H9 (cell line): ENCODE measurements at regions not wholly inside any gene's neighbourhood (a gene's known extent, or its start where the extent isn't known, plus 50 kb on each side); places are given as distances from the start of the nearest gene placed in this dataset.

Experiments
- DNase-seq: peaks from one replicate; pipeline ENCODE4 v3.0.0-alpha.2; 2017
- H2AFZ ChIP-seq: one replicate; pipeline ENCODE4 v1.6.1; 2013; ENCODE audit warnings: mild to moderate bottlenecking, low read length, control low read depth, moderate library complexity
- H2AK5ac ChIP-seq: 2 replicates; pipeline ENCODE4 v1.6.1; 2013; ENCODE audit warnings: low read length, control low read depth, mixed read lengths; ENCODE audit not compliant: insufficient read length
- H2BK120ac ChIP-seq: one replicate; pipeline ENCODE4 v1.6.1; 2013; ENCODE audit warnings: low read depth, mild to moderate bottlenecking, low read length, control low read depth, inconsistent platforms; ENCODE audit not compliant: poor library complexity, severe bottlenecking
- H2BK12ac ChIP-seq: 2 replicates; pipeline ENCODE4 v1.6.1; 2013; ENCODE audit warnings: low read length, control low read depth, mixed read lengths, low read depth; ENCODE audit not compliant: insufficient read length
- H2BK15ac ChIP-seq: 2 replicates; pipeline ENCODE4 v1.6.1; 2013; ENCODE audit warnings: low read depth, low read length, control low read depth
- H2BK20ac ChIP-seq: one replicate; pipeline ENCODE4 v1.6.1; 2013; ENCODE audit warnings: low read depth, mild to moderate bottlenecking, low read length, control low read depth, inconsistent platforms; ENCODE audit not compliant: poor library complexity, severe bottlenecking
- H2BK5ac ChIP-seq: 2 replicates; pipeline ENCODE4 v1.6.1; 2013; ENCODE audit warnings: low read length, control low read depth, mixed read lengths; ENCODE audit not compliant: insufficient read length
- H3K14ac ChIP-seq: 2 replicates; pipeline ENCODE4 v1.6.1; 2013; ENCODE audit warnings: low read length, control low read depth; ENCODE audit not compliant: insufficient read depth
- H3K18ac ChIP-seq: 2 replicates; pipeline ENCODE4 v1.6.1; 2013; ENCODE audit warnings: low read depth, mild to moderate bottlenecking, mixed read lengths, low read length, control low read depth; ENCODE audit not compliant: insufficient read length
- H3K23ac ChIP-seq: 2 replicates; pipeline ENCODE4 v1.6.1; 2013; ENCODE audit warnings: low read length, control low read depth, mixed read lengths, low read depth; ENCODE audit not compliant: insufficient read length
- H3K23me2 ChIP-seq: 2 replicates; pipeline ENCODE4 v1.6.1; 2013; ENCODE audit warnings: low read depth, mild to moderate bottlenecking, mixed read lengths, low read length, control low read depth; ENCODE audit not compliant: insufficient read length, poor library complexity, severe bottlenecking
- H3K27ac ChIP-seq: 2 replicates; pipeline ENCODE4 v1.5.1; 2013; ENCODE audit warnings: low read length, control low read depth, mixed read lengths, low read depth; ENCODE audit not compliant: insufficient read length
- H3K27me3 ChIP-seq: 2 replicates; pipeline ENCODE4 v1.6.1; 2013; ENCODE audit warnings: low read length, control low read depth, inconsistent platforms; ENCODE audit not compliant: insufficient read depth
- H3K4ac ChIP-seq: 2 replicates; pipeline ENCODE4 v1.6.1; 2013; ENCODE audit warnings: low read depth, mild to moderate bottlenecking, control low read depth, inconsistent platforms, low read length, moderate library complexity
- H3K4me1 ChIP-seq: 2 replicates; pipeline ENCODE4 v1.6.1; 2013; ENCODE audit warnings: low read length, control low read depth, inconsistent platforms; ENCODE audit not compliant: insufficient read depth
- H3K4me2 ChIP-seq: 2 replicates; pipeline ENCODE4 v1.6.1; 2013; ENCODE audit warnings: low read length, control low read depth, mixed read lengths; ENCODE audit not compliant: insufficient read length, insufficient read depth
- H3K56ac ChIP-seq: 2 replicates; pipeline ENCODE4 v1.6.1; 2013; ENCODE audit warnings: low read depth, mild to moderate bottlenecking, mixed read lengths, low read length, control low read depth; ENCODE audit not compliant: insufficient read length
- H3K79me1 ChIP-seq: 2 replicates; pipeline ENCODE4 v1.6.1; 2013; ENCODE audit warnings: low read depth, mild to moderate bottlenecking, moderate library complexity, low read length, control low read depth, inconsistent platforms; ENCODE audit not compliant: insufficient read depth, poor library complexity, severe bottlenecking
- H3K79me2 ChIP-seq: 2 replicates; pipeline ENCODE4 v1.6.1; 2013; ENCODE audit warnings: low read length, control low read depth, inconsistent platforms; ENCODE audit not compliant: insufficient read depth
- H3K9ac ChIP-seq: 2 replicates; pipeline ENCODE4 v1.6.1; 2013; ENCODE audit warnings: low read length, control low read depth, mixed read lengths; ENCODE audit not compliant: insufficient read length; ENCODE audit errors: extremely low read depth
- H3K9me3 ChIP-seq: one replicate; pipeline ENCODE4 v1.6.1; 2013; ENCODE audit warnings: low read depth, low read length, inconsistent platforms; ENCODE audit not compliant: control insufficient read depth
- H3T11ph ChIP-seq: one replicate; pipeline ENCODE4 v1.6.1; 2013; ENCODE audit warnings: mild to moderate bottlenecking, low read length, control low read depth, inconsistent platforms
- H4K20me1 ChIP-seq: one replicate; pipeline ENCODE4 v1.6.1; 2013; ENCODE audit not compliant: control insufficient read depth, insufficient read length, insufficient read depth
- H4K5ac ChIP-seq: 2 replicates; pipeline ENCODE4 v1.6.1; 2013; ENCODE audit warnings: low read depth, mild to moderate bottlenecking, mixed read lengths, low read length, control low read depth; ENCODE audit not compliant: insufficient read length
- H4K8ac ChIP-seq: replicated peaks from 2 replicates; pipeline ENCODE4 v1.6.1; 2013; ENCODE audit warnings: low read length, control low read depth, mixed read lengths, low read depth; ENCODE audit not compliant: insufficient read length
- H4K91ac ChIP-seq: 2 replicates; pipeline ENCODE4 v1.6.1; 2013; ENCODE audit warnings: low read depth, mild to moderate bottlenecking, moderate library complexity, mixed read lengths, low read length, control low read depth; ENCODE audit not compliant: insufficient read length
- H3K27ac Mint-ChIP-seq, 3 experiments: 2 replicates in 2 of 3; 3 replicates in 1 of 3; pipeline ENCODE4 v1.8.0; 2020 to 2021; ENCODE audit warnings: mixed read lengths in 3 of 3, mild to moderate bottlenecking in 1 of 3, moderate library complexity in 1 of 3
- H3K27me3 Mint-ChIP-seq: 2 replicates; pipeline ENCODE4 v1.8.0; 2021; ENCODE audit warnings: low read depth, mild to moderate bottlenecking, moderate library complexity, mixed read lengths
- H3K36me3 Mint-ChIP-seq, 3 experiments: 2 replicates in 2 of 3; 3 replicates in 1 of 3; pipeline ENCODE4 v1.8.0; 2020 to 2021; ENCODE audit warnings: low read depth in 3 of 3, mixed read lengths in 3 of 3; ENCODE audit not compliant: insufficient read depth in 1 of 3
- H3K4me1 Mint-ChIP-seq, 2 experiments: 2 replicates each; pipeline ENCODE4 v1.8.0; 2020; ENCODE audit warnings: mixed read lengths in 2 of 2
- H3K4me3 Mint-ChIP-seq, 2 experiments: 2 replicates in 1 of 2; 3 replicates in 1 of 2; pipeline ENCODE4 v1.8.0; 2020 to 2021; ENCODE audit warnings: mild to moderate bottlenecking in 2 of 2, mixed read lengths in 2 of 2, moderate library complexity in 1 of 2
- H3K9me3 Mint-ChIP-seq, 2 experiments: 2 replicates in 1 of 2; 3 replicates in 1 of 2; pipeline ENCODE4 v1.8.0; 2020; ENCODE audit warnings: mild to moderate bottlenecking in 2 of 2, mixed read lengths in 2 of 2, moderate library complexity in 1 of 2
- WGBS: extraction: QIAGEN DNeasy Blood & Tissue Kit; methylation state at CpG from one replicate; pipeline ENCODE4 v1.1.7; 2013; ENCODE audit warnings: missing lambda C conversion rate, low lambda C conversion rate, mixed read lengths; ENCODE audit not compliant: insufficient read length; ENCODE audit errors: extremely low coverage; 5-methylcytosine and 5-hydroxymethylcytosine counted together
- TF ChIP-seq, protein P1 (sequence below): fragments of 200-600 bp; sonication (generic); conservative IDR thresholded peaks from 3 replicates; pipeline ENCODE4 v1.8.0; 2021; ENCODE audit warnings: antibody characterized with exemption, mild to moderate bottlenecking

DNA sequence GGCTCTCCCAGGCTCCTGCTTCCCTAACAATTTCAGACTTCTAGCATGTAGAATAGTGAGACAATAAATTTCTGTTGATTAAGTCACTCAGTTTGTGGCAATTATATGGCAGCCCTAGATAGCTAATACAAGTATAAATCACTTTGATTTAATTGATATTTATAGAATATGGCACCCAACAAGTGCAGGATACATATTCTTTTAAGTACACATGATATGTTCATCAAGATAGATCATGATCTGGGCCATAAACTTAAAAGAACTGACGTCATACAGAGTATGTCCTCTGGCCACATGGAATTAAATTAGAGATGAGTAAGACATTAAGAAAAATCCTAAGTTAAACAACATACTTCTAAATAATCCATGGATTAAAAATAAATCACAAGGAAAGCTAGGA, 67.5 kb upstream of the AMOTL1 start:
- H3K18ac ChIP-seq = no peak overlapping the region
- WGBS = no CpG with 5 or more reads among the region's 1 CpG
- H3K14ac ChIP-seq = no peak overlapping the region
- H3K56ac ChIP-seq = no peak overlapping the region
- no peaks in the 10 kb centered on the region for H3K9me3 ChIP-seq
- Mint-ChIP-seq H3K36me3 (peaks cover 0 to 2% (median 0%) of the 10 kb centered on the region in 3 experiments; a peak in 3 of 7 replicates), H3K4me3 (no peak overlapping the region), H3K9me3 (no peaks in the 10 kb centered on the region), H3K27me3 (peaks cover 1% of the 10 kb centered on the region; the same call in 1 of the 2 replicates), H3K27ac (no peak overlapping the region), H3K4me1 (no peaks in the 10 kb centered on the region; a peak in 1 of 4 replicates)
- no peak overlapping the region for H2BK5ac ChIP-seq
- no peak overlapping the region for H3T11ph ChIP-seq
- no peak overlapping the region for H3K4me2 ChIP-seq
- no peak overlapping the region for H3K27ac ChIP-seq
- H2BK20ac ChIP-seq = no peak overlapping the region
- no peaks in the 10 kb centered on the region for H4K20me1 ChIP-seq
- no peak overlapping the region for H2BK12ac ChIP-seq
- DNase-seq = no peak
- H2BK15ac ChIP-seq = no peak overlapping the region
- no peak overlapping the region for H2AFZ ChIP-seq
- H3K9ac ChIP-seq = no peak overlapping the region
- H3K27me3 ChIP-seq = no peaks in the 10 kb centered on the region
- no peak overlapping the region for H3K23ac ChIP-seq
- no peak overlapping the region for H4K5ac ChIP-seq
- no peak overlapping the region for H4K8ac ChIP-seq
- H3K4me1 ChIP-seq = no peaks in the 10 kb centered on the region
- TF ChIP-seq, protein P1, sequence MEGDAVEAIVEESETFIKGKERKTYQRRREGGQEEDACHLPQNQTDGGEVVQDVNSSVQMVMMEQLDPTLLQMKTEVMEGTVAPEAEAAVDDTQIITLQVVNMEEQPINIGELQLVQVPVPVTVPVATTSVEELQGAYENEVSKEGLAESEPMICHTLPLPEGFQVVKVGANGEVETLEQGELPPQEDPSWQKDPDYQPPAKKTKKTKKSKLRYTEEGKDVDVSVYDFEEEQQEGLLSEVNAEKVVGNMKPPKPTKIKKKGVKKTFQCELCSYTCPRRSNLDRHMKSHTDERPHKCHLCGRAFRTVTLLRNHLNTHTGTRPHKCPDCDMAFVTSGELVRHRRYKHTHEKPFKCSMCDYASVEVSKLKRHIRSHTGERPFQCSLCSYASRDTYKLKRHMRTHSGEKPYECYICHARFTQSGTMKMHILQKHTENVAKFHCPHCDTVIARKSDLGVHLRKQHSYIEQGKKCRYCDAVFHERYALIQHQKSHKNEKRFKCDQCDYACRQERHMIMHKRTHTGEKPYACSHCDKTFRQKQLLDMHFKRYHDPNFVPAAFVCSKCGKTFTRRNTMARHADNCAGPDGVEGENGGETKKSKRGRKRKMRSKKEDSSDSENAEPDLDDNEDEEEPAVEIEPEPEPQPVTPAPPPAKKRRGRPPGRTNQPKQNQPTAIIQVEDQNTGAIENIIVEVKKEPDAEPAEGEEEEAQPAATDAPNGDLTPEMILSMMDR = no peak
- H3K79me1 ChIP-seq = no peaks in the 10 kb centered on the region
- H3K4ac ChIP-seq = no peak overlapping the region
- no peaks in the 10 kb centered on the region for H3K79me2 ChIP-seq
- H2BK120ac ChIP-seq = no peak overlapping the region
- no peaks in the 10 kb centered on the region for H3K23me2 ChIP-seq
- no peak overlapping the region for H4K91ac ChIP-seq
- H2AK5ac ChIP-seq = no peak overlapping the region
